GM18520 (cell line): ENCODE measurements at regions not wholly inside any gene's neighbourhood (a gene's known extent, or its start where the extent isn't known, plus 50 kb on each side); places are given as distances from the start of the nearest gene placed in this dataset.
"Not testable (repeated sequence)": the region's sequence is repeated elsewhere in the genome, so short reads cannot be mapped to it uniquely, and the experiment has no call there.

Experiments
- ATAC-seq: cut with Tn5 transposase; IDR thresholded peaks from one replicate; pipeline ENCODE4 v1.9.1; 2021; ENCODE audit not compliant: unreplicated experiment

DNA sequence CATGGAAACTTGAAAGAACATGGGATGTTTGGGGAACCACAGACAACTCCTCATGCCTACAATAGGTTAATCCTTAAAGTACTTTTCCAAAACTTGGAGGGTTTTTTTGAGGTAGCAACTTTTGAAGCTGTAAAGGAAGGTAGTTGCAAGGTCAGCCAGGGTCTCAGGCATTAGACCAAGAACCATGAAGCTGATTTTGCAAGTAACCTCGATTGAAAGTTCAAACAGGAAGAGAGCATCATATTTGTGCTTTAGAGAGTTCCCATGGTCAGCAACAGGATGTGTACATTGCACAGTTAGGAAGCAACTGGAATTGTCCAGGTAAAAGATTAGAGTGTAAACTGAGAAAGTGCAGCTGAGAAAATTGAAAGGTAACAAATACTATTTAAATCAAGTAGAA lies 199.8 kb upstream of the NR2F2 start:
- ATAC-seq, result no peak

DNA sequence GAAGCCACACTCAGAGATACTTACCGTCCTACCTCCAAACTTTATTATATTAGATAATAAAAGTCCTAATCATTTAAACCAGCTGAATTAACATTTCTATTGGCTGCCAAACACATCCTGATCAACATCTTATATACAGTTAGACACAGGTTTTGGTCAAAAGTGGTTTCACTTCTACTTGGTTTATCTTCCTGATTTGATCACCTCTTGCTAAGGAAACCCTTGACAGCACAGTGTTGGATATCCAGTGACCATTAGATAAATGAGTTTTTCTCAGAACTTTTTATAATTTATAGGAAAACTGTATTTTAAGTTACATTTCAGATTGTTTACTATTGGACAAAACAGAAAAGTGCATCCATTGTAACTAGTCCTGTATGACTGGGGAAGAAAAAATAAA lies 198.4 kb upstream of the NR2F2 start:
- ATAC-seq, result no peak

DNA sequence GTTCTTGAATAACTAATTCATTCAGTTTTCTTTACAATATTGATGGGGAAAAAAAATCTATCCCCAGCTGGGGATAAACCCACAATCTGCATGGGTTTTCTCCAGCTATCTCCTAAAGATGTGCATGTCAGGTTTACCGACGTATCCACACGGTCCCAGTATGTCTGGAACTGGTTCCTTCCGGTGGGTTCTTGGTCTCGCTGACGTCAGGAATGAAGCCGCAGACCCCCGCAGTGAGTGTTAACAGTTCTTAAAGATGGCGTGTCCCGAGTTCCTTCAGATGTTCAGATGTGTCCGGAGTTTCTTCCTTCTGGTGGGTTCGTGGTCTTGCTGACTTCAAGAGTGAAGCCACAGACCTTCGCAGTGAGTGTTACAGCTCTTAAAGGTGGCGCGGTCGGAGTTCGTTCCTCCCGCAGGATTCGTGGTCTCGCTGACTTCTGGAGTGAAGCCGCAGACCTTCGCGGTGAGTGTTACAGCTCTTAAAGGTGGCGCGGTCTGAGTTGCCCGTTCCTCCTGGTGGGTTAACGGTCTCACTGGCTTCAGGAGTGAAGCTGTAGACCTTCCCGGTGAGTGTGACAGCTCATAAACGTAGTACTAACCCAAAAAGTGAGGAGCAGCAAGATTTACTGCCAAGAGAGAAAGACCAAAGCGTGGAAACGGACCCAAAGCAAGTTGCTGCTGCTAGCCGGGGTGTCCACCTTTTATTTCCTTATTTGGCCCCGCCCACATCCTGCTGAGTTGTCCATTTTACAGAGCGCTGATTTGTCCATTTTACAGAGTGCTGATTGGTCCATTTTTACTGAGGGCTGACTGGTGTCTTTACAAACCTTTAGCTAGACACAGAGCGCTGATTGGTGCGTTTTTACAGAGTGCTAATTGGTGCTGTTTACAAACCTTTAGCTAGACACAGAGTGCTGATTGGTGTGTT lies 195.1 kb upstream of the NR2F2 start:
- no peak for ATAC-seq

DNA sequence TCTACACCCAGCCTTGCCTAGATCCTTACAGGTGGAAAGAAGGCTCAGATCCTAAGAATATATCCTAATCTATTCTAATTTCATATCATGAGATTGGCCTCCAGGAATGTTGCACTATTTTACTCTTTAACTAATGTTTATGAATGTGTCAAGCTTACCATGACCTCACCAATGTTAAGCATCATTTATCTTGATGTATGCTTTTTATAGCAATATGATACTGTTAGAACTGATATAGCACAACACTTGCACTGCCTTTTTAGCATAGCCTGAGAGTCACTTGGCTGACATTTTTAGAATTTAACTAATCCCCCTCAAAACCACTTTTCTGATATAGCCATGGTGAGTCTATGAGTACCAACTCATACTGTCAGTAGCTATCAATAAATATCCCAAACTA lies 191.5 kb upstream of the NR2F2 start:
- ATAC-seq, result no peak

DNA sequence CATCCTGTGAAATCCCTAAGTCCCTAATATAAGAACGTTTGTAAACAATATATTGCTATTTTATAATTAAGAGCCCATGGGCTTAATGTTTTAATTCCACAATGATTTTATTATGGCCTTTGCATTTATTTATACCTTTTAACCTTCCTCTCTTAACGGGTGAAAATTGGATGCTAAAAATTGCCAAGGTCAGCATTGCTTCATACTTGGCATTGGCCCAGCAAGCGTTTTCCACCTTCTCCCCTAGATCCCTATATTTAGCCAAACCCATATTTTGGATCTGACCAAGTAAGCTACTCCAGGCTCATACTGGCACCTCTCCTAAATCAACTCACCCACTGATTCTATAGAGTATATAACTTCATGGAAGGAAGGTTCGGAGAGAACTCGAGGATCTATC lies 188.0 kb upstream of the NR2F2 start:
- no peak for ATAC-seq

DNA sequence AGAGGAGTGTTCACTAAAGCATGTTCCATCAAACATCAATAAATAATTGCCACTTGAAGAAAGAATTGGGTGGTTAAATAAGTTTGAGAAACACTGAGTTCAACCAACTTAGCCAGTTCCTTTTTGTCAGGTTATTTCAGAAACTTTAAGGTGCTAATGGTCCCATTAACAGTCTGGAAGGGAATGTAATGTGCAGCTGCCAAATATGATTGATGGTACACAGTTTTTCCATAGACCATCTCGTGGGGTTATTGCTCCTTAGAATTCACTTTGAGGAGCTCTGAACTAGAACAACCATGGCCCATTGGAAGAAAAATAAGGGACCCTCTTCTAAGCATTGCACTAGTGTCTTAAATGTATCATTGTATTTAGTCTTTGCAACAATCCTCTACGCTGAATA lies 185.8 kb upstream of the NR2F2 start:
- ATAC-seq, result no peak

DNA sequence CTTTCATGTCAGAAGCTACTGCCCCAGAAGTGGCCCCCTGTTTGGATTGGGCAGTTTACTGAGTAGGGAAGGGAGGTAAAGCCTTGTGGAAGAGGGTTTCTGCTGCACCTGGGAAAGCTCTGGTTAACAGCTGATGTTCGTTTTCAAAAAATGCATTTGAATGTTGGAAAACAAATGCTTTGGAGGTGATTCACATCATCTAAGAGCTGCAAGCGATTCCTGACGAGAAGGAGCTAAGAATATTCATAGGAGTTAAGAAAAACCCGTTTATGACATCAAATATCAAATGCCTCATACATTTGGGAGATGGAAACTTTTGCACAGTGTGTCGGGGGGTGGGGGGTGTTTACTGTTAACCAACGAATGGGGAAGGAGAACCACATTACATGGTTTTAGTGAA lies 183.8 kb upstream of the NR2F2 start:
- no peak for ATAC-seq

DNA sequence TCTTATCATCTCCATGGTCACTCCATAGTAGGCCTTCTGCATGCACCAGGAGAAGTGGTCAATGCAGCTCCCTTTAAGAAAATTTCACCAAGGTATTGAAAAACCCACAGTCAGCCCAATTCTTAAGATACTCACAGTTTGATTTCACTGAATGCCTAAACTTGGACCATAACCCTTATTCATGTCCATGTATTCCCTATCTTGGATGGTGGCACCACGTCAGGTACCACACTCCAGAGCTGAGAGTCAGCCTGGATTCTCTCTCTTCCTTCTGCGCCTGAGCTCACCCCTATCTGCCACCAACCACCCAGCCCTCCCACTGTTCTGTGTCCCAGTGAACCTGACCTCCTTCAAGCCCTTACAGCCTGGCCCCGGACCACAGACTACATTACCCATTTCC lies 183.2 kb upstream of the NR2F2 start:
- ATAC-seq, result no peak

DNA sequence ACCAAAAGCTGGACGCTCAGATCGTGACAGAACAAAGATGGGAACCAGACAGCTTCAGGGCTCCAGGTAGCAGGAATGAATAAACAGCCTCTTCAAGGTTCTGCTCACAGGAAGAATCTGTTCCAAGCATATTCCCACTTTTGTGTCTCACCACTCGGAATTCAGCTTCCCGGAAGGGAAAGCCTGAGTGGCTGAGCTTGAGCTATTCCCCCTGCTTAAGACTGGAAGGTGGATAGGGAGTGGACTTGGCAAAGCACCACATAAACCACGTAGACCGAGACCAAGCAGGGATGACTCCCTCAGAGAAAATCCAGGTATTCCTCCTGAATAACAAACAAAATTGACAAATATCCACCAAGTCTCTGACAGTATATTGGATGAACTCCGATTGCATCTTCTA lies 180.2 kb upstream of the NR2F2 start:
- no peak for ATAC-seq

DNA sequence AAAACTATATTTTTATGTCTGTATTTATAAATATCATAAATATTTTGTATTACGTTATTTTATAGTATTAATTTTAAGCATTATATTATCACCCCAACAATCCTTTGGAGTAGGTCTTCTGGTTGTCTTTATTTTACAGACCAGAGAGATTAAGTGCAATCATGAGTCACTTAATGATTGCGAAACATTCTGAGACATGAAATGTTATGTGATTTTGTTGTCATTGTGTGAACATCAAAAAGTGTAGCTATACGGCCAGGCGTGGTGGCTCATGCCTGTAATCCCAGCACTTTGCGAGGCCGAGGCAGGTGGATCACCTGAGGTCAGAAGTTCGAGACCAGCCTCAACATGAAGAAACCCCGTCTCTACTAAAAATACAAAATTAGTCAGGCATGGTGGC lies 178.8 kb upstream of the NR2F2 start:
- ATAC-seq, result not testable (repeated sequence)

DNA sequence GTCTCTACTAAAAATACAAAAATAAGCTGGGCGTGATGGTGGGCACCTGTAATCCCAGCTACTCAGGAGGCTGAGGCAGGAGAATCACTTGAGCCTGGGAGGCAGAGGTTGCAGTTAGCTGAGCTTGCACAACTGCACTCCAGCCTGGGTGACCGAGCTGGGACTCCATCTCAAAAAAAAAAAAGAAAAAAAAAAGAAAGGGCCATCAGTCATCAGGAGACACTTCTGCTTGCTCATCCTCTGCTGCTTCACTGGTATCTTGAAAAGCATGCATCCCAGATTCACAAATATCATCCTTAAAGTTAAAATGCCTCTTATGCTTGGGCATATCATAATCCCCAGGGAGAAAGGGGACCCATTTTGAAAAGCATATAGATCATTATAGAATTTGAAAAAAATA lies 176.6 kb upstream of the NR2F2 start:
- no peak for ATAC-seq

DNA sequence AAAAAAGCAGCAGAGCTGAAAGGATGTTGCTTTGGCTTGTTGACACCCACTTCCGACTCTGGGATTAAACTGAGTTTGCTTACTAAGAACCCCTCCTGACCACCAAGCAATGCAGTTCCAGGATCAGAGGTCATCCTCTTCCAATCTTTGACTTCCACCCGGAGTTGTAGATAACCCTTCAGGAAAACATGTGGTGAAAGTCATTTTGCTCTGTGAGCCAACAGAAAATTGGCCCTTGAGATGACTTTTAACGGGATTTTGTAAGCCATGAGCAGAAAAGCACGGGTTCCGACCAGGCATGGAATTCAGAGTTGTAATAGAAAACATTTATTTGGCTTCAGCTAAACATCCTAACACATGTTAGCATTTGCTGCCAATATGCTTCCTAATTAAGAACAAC lies 171.6 kb upstream of the NR2F2 start:
- no peak for ATAC-seq

DNA sequence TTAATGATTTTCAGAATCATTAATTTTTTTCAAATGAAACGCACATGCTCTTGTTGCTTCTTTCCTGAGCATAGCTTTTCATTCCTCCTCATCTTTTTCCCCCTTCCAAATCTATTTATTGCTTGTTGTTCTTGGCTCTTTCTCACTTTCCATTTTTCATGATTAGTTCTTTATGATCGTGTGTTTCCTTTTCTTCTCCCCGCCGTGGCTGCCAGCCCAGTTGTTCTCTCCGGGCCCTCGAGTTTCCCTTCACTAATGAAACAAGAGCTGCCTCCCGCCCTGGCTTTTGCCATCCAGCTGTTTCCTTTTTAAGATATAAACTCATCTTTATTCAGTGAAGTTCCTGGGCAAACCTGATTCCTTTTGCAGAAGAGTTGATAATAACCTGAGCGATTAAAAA lies 170.2 kb upstream of the NR2F2 start:
- ATAC-seq, result no peak

DNA sequence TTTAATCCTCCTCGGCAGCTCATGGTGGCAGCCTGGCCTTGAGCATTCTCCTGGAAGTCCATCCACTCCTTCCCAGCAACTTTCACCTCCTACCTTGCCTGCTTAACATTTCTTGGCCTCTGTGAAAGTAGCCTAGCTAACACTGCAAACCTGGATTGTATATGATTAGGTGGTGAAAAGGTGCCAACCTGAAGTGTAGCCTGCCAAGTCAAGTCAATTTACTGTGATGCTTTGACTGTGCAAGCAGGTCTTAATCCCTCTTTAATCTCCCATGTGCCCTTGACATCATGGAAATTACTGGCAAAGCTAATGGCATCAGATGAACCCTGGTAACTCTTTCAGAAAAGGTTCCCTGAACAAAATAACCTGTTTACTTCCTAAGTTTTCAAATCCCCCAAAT lies 169.7 kb upstream of the NR2F2 start:
- ATAC-seq, result no peak

DNA sequence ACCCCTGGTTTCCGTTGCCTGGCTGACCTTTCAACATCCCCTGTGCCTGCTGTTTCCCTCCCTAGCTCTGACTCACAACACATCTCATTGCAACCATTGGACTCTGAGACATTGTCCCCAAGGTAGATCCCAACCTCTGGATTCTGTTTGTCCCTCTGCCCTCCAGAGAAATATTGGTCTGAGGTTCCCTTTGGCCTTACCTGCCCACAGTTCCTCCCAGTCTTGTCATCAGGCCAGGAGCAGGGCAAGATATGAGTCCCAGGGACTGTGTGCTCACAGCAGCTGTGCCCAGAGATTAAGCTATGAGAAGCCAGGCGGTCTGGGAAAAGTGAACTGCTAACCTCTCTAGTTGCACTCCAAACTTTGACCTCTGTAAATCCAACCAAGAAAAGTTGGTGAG lies 168.2 kb upstream of the NR2F2 start:
- no peak for ATAC-seq

DNA sequence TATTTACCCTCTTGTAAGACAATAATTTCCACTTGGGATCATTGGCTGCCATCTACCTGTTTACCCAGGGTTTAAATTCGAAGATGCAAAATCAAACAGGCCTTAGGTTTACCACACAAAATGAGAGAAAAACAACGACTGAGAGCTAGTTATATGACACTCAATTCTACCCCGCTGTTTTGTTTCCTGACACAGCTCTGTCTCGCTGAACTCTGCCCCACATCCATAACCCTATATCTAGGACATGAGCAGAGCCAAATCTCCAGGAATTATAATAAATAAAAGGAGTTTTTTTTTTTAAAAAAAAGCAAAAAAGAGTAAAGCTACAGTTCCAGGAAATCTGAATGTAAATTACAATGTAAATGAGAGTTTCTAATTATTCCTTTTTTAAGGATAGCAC lies 165.4 kb upstream of the NR2F2 start:
- ATAC-seq, result no peak

DNA sequence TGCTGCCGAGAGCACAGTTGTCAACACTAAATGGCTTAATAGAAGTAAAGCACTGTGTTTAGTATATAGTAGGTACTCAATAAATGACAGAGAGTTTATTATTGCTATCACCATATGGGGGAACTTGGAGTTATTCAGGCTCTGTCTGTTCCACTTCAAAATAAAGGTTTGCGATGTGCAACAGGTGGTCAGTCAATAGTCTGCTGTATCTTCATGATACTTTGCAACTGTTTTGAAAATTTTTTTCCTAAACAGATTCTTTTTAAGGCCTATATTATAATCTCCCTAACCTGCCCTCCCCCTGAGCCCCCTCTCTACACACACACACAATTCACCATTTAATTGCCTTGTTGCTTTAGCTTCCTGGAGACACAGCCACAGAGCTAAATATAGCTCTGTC lies 164.7 kb upstream of the NR2F2 start:
- no peak for ATAC-seq

DNA sequence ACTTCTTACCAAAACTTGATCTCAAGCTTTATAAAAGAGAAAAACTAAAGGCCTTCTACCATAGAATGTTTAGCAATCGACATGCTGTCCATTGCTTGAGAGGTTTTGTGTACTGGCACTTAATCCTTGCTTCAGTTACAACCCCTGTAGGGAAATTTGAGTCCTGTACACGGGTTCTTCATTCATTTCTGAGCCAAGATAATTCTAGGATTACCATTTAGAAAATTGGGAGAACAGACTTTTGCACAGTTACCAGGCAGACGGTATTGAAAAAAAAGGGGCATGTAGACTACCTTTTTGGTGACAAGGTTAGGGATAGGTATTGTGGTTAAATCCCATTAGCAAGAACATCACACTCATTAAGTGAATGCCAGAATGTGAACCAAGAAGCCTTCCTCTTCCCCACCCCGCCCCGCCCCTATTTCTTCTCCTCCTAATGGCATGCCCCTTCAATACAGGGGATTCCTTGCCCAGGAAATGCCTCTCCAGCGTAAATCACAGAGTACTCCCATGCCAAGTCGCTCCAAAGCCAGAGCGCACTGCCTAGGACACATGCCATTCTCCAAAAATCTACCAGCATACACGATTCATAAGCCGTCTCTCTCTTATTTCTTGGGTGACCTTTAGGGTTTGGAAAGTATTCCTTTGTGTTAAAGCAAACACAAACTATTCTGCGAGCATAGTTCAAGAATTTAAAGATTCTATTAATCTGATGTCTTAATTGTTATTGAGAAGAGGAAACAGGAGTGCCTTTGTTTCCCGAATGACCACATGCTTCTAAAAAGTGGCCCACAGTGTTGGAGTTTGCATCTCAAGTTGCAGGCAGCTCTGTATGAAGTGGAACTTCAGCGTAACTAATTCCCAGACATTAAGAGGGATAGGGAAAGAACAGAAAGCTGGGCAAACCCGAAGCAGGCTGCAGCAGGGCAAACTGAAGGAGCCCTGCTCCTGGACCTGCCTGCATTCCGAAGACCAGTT lies 164.0 kb upstream of the NR2F2 start:
- no peak for ATAC-seq

DNA sequence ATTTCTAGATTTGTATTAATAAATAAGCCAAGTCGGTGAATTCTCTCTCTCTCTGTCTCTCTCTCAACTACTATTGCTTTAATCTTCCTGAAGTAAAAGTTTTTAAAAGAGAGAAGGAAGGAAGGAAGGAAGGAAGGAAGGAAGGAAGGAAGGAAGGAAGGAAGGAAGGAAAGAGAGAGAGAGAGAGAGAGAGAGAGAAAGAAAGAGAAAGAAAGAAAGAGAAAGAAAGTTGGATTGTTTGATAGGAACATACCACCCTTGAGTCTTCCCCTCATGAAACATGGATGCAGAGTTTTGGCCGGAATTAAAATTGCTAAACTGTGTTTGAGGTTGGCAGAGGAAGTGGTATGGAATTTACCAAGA lies 159.9 kb upstream of the NR2F2 start:
- ATAC-seq, result not testable (repeated sequence)

DNA sequence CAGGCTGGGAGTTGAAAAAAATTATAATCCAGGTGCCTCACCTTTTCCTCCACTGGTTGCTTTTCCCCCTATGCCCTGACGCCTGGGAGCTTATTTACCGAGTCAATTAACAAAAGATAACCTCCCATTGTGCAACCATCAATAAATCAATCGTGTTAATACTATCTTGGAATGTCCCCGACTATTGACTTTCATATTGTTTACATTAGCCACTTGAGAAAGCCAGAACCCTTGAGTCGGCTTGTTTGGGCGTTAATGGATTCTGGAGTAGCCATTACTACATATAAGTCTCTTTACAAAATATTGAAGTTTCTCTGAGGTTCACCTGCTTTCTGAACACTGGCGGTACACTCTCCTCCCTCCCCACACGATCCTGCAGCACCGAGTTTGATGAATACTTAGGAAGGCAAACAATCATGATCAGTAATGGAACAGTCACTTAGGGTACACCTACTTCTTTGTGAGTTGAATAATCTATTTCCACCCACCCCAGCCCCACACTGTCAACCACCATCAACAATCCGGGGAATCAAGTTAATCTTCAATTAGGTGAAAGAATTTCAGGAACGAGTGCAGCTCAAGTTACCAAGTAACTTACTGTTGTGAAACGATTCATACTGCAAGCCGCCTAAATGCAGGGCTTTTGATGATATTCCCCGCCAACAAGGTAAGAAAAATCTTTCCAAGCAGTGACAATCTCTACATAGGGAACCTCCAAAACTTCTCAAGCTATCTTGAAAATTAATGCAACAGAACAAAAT lies 159.3 kb upstream of the NR2F2 start:
- no peak for ATAC-seq

DNA sequence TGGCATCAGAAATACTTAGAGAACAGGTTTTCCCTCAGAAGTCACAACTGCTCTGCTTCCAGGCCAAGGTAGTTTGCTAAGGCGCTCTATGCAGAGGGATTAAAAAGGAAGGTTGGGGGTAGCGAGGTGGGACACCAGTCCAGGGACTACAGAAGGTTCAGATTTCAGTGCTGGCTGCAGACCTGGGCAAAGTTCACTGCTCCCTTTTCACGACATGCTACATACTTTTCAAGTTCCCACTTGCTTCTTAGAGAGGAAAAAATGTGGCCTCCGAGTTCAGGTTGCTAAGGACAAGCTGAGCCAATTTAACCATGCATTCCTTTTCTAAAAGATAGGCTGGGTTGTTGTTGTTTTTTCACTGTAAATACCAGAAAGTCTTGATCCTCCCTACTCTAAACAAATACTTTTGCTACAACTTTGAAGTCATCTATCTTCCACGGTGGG lies 158.6 kb upstream of the NR2F2 start:
- no peak for ATAC-seq
